ENCODE measurements at regions not wholly inside any gene's neighbourhood (a gene's known extent, or its start where the extent isn't known, plus 50 kb on each side); places are given as distances from the start of the nearest gene placed in this dataset.

DNA sequence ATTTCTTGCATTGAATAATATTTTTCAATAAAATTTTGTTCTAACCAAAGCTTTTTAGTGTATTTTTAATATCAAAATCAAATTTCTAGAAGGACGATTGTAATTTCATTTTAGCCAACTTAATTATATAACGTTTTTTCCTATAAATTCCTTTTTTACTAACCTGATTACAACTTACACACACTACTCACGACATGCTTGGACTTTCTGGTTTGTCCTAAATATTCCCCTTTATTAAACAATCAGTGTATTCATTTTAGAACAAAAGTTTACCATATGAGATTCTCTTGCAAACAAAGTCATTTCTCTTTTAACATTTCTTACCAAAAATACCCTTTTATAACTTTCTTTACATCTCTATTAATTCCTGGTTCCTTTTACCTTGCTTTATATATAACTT lies 173.7 kb downstream of the PWWP3B start:
- CTCF ChIA-PET = no interaction called here
- POLR2A ChIA-PET = no interaction called here
- no peaks in the 10 kb centered on the region for H3K4me1 ChIP-seq
- H3K4me3 ChIP-seq (ENCODE audit: low read depth, low read length) = no peak overlapping the region
- Mint-ChIP-seq H3K27ac (ENCODE audit: unreplicated experiment) (no peak overlapping the region), H3K9me3 (ENCODE audit: unreplicated experiment) (no peaks in the 10 kb centered on the region), H3K4me3 (ENCODE audit: unreplicated experiment) (no peak overlapping the region), H3K4me1 (ENCODE audit: low read depth, unreplicated experiment) (no peaks in the 10 kb centered on the region), H3K36me3 (ENCODE audit: insufficient read depth, unreplicated experiment) (no peaks in the 10 kb centered on the region), H3K27me3 (ENCODE audit: insufficient read depth, unreplicated experiment) (no peaks in the 10 kb centered on the region)
- intact Hi-C loops (cut with micrococcal nuclease; ENCODE audit: unreplicated experiment) = no loop called here
- H3K27me3 ChIP-seq (replicated peaks; ENCODE audit: control insufficient read depth, insufficient read depth, low read length) = no peaks in the 10 kb centered on the region
- DNase-seq = no peak
- no TSS peak for BruUV-seq (replicated peaks)
- H3K36me3 ChIP-seq (ENCODE audit: control insufficient read depth, insufficient read depth, low read length) = no peaks in the 10 kb centered on the region
- TF ChIP-seq, protein P1, sequence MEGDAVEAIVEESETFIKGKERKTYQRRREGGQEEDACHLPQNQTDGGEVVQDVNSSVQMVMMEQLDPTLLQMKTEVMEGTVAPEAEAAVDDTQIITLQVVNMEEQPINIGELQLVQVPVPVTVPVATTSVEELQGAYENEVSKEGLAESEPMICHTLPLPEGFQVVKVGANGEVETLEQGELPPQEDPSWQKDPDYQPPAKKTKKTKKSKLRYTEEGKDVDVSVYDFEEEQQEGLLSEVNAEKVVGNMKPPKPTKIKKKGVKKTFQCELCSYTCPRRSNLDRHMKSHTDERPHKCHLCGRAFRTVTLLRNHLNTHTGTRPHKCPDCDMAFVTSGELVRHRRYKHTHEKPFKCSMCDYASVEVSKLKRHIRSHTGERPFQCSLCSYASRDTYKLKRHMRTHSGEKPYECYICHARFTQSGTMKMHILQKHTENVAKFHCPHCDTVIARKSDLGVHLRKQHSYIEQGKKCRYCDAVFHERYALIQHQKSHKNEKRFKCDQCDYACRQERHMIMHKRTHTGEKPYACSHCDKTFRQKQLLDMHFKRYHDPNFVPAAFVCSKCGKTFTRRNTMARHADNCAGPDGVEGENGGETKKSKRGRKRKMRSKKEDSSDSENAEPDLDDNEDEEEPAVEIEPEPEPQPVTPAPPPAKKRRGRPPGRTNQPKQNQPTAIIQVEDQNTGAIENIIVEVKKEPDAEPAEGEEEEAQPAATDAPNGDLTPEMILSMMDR (IDR thresholded peaks at IDR 0.05; ENCODE audit: insufficient read depth in 1 of 2, low read depth in 1 of 2, low read length in 1 of 2, severe bottlenecking in 1 of 2, unreplicated experiment in 1 of 2) = no peak
- H3K9me3 ChIP-seq = no peaks in the 10 kb centered on the region

DNA sequence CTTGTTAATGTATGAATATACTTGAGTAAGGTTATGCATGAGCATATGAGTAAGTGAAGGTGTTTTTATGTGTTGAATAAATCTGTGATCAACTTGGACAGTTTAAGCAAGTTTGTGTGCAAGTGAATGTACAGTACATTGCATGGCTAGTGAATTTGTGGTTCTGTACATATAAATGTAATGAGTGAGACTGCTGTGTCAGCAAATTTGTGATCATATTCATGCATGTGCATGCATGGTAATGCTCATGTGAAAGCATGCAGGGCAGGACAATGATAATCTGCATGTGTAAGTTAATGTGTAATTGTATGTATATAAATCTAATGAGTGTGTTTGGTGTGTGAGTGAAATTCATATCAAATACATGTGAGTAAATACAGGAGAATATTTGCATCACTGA lies 188.5 kb downstream of the PWWP3B start:
- Mint-ChIP-seq H3K9me3 (ENCODE audit: unreplicated experiment) (no peaks in the 10 kb centered on the region), H3K36me3 (ENCODE audit: insufficient read depth, unreplicated experiment) (no peaks in the 10 kb centered on the region), H3K27me3 (ENCODE audit: insufficient read depth, unreplicated experiment) (peaks cover 3% of the 10 kb centered on the region), H3K4me3 (ENCODE audit: unreplicated experiment) (no peak overlapping the region), H3K4me1 (ENCODE audit: low read depth, unreplicated experiment) (no peaks in the 10 kb centered on the region), H3K27ac (ENCODE audit: unreplicated experiment) (no peak overlapping the region)
- Histone ChIP-seq H3K9me3 (no peaks in the 10 kb centered on the region), H3K27me3 (replicated peaks; ENCODE audit: control insufficient read depth, insufficient read depth, low read length) (no peaks in the 10 kb centered on the region), H3K4me1 (no peaks in the 10 kb centered on the region), H3K4me3 (ENCODE audit: low read depth, low read length) (no peak overlapping the region), H3K36me3 (ENCODE audit: control insufficient read depth, insufficient read depth, low read length) (no peaks in the 10 kb centered on the region)
- no peak for DNase-seq
- ChIA-PET POLR2A (no interaction called here), CTCF (no interaction called here)
- TF ChIP-seq, protein P1 (IDR thresholded peaks at IDR 0.05; ENCODE audit: insufficient read depth in 1 of 2, low read depth in 1 of 2, low read length in 1 of 2, severe bottlenecking in 1 of 2, unreplicated experiment in 1 of 2) = no peak
- BruUV-seq (replicated peaks) = no TSS peak
- intact Hi-C loops (cut with micrococcal nuclease; ENCODE audit: unreplicated experiment) = no loop called here

DNA sequence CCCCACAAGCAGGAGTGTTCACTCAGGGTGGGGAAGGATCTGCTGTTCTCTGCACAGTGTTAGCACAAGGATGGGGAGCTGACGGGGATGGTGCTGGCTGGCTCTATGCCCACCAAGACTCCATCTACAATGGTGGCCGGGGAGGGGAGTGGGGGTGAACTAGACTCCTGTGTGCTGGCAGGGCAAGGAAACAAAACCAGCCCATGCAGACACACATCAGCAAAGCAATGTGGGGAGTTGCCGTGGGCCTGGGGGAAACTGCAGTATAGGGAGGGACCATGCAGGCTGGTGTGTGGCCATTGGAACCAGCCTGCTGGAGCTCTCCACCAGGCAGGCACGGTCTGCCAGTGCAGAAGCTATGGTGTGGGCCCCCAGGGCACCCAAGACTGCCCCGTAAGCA lies 195.1 kb downstream of the PWWP3B start:
- POLR2A ChIA-PET = no interaction called here

More for the DNA sequence above, 195.1 kb downstream of the PWWP3B start:
- Histone ChIP-seq H3K4me1 (no peaks in the 10 kb centered on the region), H3K36me3 (ENCODE audit: control insufficient read depth, insufficient read depth, low read length) (no peaks in the 10 kb centered on the region), H3K27me3 (replicated peaks; ENCODE audit: control insufficient read depth, insufficient read depth, low read length) (no peaks in the 10 kb centered on the region), H3K4me3 (ENCODE audit: low read depth, low read length) (no peak overlapping the region), H3K9me3 (no peaks in the 10 kb centered on the region)
- TF ChIP-seq, protein P1 (IDR thresholded peaks at IDR 0.05; ENCODE audit: insufficient read depth in 1 of 2, low read depth in 1 of 2, low read length in 1 of 2, severe bottlenecking in 1 of 2, unreplicated experiment in 1 of 2) = no peak
- Mint-ChIP-seq H3K4me3 (ENCODE audit: unreplicated experiment) (no peak overlapping the region), H3K27me3 (ENCODE audit: insufficient read depth, unreplicated experiment) (peaks cover 3% of the 10 kb centered on the region), H3K36me3 (ENCODE audit: insufficient read depth, unreplicated experiment) (no peaks in the 10 kb centered on the region), H3K9me3 (ENCODE audit: unreplicated experiment) (no peaks in the 10 kb centered on the region), H3K27ac (ENCODE audit: unreplicated experiment) (no peak overlapping the region), H3K4me1 (ENCODE audit: low read depth, unreplicated experiment) (no peaks in the 10 kb centered on the region)
- intact Hi-C loops (cut with micrococcal nuclease; ENCODE audit: unreplicated experiment) = no loop called here
- DNase-seq = no peak
- CTCF ChIA-PET = no interaction called here
- no TSS peak for BruUV-seq (replicated peaks)
